HFF-Myc (cell line): ENCODE measurements at regions not wholly inside any gene's neighbourhood (a gene's known extent, or its start where the extent isn't known, plus 50 kb on each side); places are given as distances from the start of the nearest gene placed in this dataset.
"Not testable (repeated sequence)": the region's sequence is repeated elsewhere in the genome, so short reads cannot be mapped to it uniquely, and the experiment has no call there.

Experiments
- DNase-seq: peaks from one replicate; pipeline ENCODE4 v3.0.0-alpha.2; 2011; ENCODE audit warnings: low read depth; ENCODE audit errors: extremely low read depth
- H3K4me3 ChIP-seq: replicated peaks from 2 replicates; pipeline ENCODE4 v1.5.1; 2011; ENCODE audit warnings: low read depth, mild to moderate bottlenecking, control low read depth, low read length
- TF ChIP-seq, protein P1 (sequence below): IDR thresholded peaks from 2 replicates; pipeline ENCODE4 v1.5.1; 2012; ENCODE audit warnings: mild to moderate bottlenecking, low read depth, low read length, control low read depth; ENCODE audit errors: missing control alignments

DNA sequence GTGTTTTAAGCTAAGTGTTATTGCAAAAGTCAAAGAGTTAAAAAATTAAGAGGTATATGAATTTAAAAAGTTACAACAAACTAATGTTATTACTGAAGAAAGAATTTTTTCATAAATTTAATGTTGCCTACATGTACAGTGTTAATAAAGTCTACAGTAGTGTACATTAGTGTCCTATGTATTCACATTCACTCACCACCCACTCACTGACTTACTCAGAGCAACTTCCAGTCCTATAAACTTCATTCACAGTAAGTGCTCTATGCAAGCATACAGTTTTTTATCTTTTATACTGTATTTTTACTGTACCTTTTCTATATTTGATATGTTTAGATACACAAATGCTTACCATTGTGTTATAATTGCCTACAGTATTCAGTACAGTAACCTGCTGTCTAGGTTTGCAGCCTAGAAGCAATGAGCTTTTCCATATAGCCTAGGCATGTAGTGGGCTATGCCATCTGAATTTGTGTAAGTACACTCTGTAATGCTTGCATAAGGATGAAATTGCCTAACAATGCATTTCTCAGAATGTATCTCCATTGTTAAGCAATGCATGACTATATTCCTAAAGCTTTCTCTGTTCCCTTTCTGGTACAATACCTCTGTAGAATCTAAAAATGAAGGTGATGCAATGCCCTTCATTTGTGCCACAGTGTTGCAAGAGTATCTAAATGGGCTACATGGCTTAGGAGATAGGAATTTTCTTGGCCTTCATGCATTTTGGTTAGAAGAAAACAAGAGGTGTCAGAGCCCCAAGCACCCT is 370.8 kb upstream of the NT5C1B start:
- H3K4me3 ChIP-seq: no peak overlapping the region
- TF ChIP-seq, protein P1, sequence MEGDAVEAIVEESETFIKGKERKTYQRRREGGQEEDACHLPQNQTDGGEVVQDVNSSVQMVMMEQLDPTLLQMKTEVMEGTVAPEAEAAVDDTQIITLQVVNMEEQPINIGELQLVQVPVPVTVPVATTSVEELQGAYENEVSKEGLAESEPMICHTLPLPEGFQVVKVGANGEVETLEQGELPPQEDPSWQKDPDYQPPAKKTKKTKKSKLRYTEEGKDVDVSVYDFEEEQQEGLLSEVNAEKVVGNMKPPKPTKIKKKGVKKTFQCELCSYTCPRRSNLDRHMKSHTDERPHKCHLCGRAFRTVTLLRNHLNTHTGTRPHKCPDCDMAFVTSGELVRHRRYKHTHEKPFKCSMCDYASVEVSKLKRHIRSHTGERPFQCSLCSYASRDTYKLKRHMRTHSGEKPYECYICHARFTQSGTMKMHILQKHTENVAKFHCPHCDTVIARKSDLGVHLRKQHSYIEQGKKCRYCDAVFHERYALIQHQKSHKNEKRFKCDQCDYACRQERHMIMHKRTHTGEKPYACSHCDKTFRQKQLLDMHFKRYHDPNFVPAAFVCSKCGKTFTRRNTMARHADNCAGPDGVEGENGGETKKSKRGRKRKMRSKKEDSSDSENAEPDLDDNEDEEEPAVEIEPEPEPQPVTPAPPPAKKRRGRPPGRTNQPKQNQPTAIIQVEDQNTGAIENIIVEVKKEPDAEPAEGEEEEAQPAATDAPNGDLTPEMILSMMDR: no peak
- DNase-seq: no peak

GRCh38 chr2:18959200-18959599 is 369.8 kb upstream of the NT5C1B start:
- DNase-seq: no peak
- TF ChIP-seq, protein P1: no peak
- no peak overlapping the region for H3K4me3 ChIP-seq

DNA sequence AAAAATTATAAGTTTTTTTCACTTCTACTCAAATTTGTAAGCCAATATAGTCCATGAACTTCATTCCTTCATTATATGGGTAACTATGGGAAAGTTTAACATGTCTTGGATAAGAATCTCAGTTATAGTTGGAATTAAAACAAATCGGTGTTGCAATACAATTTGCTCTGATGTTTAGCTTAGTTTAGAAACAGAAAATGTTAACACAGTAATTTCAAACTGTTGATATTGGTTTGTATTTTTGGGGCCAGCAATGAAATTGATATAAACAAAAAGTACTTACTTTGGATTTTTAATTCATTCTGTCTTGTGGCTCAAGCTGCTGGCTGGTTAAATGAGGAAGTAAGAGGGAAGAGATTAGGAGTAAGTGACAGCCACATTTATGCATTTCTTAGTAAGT is 368.5 kb upstream of the NT5C1B start:
- DNase-seq: no peak
- TF ChIP-seq, protein P1: no peak
- H3K4me3 ChIP-seq: no peak overlapping the region

DNA sequence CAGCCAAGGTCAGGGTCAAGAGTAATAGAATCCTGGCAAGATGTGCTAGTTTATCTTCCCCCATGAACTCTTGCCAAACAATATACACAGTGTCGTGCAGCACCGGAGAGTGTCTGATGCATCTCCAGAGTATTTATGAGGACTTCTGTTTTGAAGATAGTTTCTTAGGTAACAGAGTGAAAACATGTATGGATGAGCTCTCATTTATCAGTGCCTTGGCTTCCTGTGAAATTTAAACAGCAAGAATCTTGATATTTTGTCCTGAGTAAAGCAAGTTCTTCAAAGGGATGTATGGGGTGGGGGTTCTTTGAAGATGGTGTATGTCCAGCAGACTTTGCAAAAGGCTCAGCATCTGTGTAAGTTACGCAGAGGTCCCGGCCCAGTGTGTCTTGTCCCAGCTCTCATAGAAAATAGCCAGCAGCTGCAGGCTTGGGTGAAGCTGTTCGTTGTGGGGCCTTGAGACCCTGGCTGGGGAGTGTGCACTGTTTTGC is 361.0 kb upstream of the NT5C1B start:
- DNase-seq: peak; percentile 67
- H3K4me3 ChIP-seq: no peak overlapping the region
- TF ChIP-seq, protein P1: no peak

DNA sequence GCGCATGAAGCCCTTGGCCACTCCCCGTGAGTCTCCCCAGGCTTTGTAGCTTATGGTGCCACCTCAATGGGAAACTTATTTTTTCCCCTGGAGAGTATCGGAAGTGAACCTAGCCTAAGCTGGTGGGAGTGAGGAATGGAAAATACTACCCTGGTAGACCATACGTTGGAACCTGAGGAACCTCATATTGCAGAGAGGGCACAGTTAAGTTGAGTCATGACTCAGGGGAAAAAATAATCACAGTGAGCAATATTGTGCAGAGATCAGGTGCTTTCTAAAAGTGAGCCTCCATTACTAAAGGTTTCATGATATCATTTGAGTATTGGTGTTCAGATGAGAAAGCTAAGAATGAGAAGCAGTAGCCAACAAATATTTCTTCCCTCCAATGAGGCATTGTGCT is 360.5 kb upstream of the NT5C1B start:
- no peak overlapping the region for H3K4me3 ChIP-seq
- TF ChIP-seq, protein P1: no peak

DNA sequence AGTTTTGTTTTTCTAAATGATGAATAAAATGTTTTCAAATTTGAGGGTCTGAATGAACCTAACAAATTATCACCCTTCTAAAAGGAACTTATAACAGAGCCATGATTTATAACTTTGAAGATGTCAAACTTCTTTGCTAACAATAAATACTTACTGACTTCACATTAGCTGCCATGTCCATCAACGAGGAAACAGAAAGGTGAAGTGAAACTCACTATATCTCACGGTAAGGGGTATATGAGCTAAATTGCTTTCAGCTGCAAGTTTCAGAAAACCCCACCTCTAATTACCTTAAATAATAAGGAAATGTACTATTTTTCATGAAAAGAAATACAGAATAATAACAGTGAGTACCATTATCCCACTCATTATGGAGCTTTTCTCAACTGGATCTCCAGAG is 350.8 kb upstream of the NT5C1B start:
- H3K4me3 ChIP-seq: no peak overlapping the region
- TF ChIP-seq, protein P1: no peak
- no peak for DNase-seq

More for the DNA sequence above, 360.5 kb upstream of the NT5C1B start:
- DNase-seq: no peak

DNA sequence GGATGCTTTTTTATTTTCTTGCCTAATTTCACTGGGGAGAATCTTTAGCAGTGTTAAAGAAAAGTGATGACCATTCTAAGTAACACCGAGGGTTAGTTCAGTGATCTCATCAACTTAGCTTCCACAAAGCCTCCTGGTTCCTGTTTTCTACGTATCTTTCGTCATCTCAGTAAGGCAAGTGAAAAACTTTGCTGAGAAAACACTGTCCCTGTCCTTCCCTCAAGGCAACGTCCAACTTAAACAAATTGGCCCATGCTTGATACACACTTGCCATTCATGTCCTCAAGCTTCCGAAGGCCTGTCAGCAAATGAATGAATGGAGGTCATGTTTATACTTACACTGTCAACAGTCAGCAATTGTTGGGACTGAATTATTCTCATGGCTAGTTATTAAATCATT is 350.4 kb upstream of the NT5C1B start:
- DNase-seq, H3K4me3 ChIP-seq: not testable (repeated sequence)
